ENCODE measurements at regions not wholly inside any gene's neighbourhood (a gene's known extent, or its start where the extent isn't known, plus 50 kb on each side); places are given as distances from the start of the nearest gene placed in this dataset.

- TF ChIP-seq MNT (conservative IDR thresholded peaks at IDR 0.05) (peak; percentile 32 to 66; a peak in 1 of 4 replicates), CEBPB (tag; IDR thresholded peaks at IDR 0.05) (no peak), SP2 (IDR thresholded peaks at IDR 0.05; ENCODE audit: extremely low read depth, low read depth, low read length, poor library complexity, severe bottlenecking) (no peak), GTF2E2 (tag; IDR thresholded peaks at IDR 0.05) (no peak), TFAM (CRISPR knock-in tag; conservative IDR thresholded peaks at IDR 0.05) (no peak), YY1 (IDR thresholded peaks at IDR 0.05; ENCODE audit: borderline replicate concordance in 1 of 3, control insufficient read depth in 1 of 3, extremely low read depth in 1 of 3, insufficient read depth in 3 of 3, insufficient read length in 1 of 3, insufficient replicate concordance in 2 of 3, low read depth in 1 of 3, low read length in 2 of 3) (no peak), POLR2AphosphoS2 (IDR thresholded peaks at IDR 0.05; ENCODE audit: low read length) (no peak), TCF3 (CRISPR knock-in tag; IDR thresholded peaks at IDR 0.05) (peak; percentile 48), ZFP1 (CRISPR knock-in tag; IDR thresholded peaks at IDR 0.05) (no peak), ZNF699 (CRISPR knock-in tag; IDR thresholded peaks at IDR 0.05; ENCODE audit: insufficient replicate concordance) (no peak), SUPT5H (IDR thresholded peaks at IDR 0.05) (no peak), ZNF778 (CRISPR knock-in tag; IDR thresholded peaks at IDR 0.05) (no peak), ZKSCAN1 (IDR thresholded peaks at IDR 0.05; ENCODE audit: low read depth, low read length) (no peak), SAP30 (IDR thresholded peaks at IDR 0.05; ENCODE audit: borderline replicate concordance, insufficient read depth, low read depth, low read length, poor library complexity, severe bottlenecking) (no peak), ZNF75A (CRISPR knock-in tag; IDR thresholded peaks at IDR 0.05) (no peak), TCF15 (CRISPR knock-in tag; IDR thresholded peaks at IDR 0.05) (no peak), HINFP (tag; conservative IDR thresholded peaks at IDR 0.05; ENCODE audit: low read depth) (no peak), NKRF (IDR thresholded peaks at IDR 0.05; ENCODE audit: borderline replicate concordance) (no peak), CEBPZ (IDR thresholded peaks at IDR 0.05; ENCODE audit: borderline replicate concordance, low read depth, low read length) (no peak)
Measured at GRCh38 chr5:56494300-56494731, 261.2 kb upstream of the ANKRD55 start (continued).

Measured in K562 (cell line).